ENCODE measurements at regions not wholly inside any gene's neighbourhood (a gene's known extent, or its start where the extent isn't known, plus 50 kb on each side); places are given as distances from the start of the nearest gene placed in this dataset.

DNA sequence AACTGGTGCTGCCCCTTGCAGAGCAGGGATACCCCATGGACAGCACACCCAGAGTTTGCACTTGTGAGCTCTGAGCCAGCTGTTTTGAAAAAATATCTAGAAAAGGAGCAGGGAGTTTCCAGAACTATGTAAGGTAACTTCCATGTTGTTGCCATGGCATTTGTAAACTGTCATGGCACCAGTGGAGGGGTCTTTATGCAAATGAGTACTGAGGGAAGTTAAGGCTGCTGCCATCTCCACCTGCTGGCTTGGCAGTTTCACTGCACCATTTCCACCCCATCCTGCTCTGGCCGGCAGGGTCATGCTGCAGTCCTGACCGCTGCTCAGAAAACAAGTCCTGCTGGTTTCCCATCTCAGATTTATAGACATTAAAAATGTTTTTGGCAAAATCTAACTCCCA, 52.3 kb upstream of the SNTG2 start:
- in situ Hi-C loops (cut with HindIII; ENCODE audit: low pct_unique_long_range_greater_than_20kb, low sequenced_read_pairs): no loop called here
- DNase-seq (ENCODE audit: low read depth): peak; percentile 29

DNA sequence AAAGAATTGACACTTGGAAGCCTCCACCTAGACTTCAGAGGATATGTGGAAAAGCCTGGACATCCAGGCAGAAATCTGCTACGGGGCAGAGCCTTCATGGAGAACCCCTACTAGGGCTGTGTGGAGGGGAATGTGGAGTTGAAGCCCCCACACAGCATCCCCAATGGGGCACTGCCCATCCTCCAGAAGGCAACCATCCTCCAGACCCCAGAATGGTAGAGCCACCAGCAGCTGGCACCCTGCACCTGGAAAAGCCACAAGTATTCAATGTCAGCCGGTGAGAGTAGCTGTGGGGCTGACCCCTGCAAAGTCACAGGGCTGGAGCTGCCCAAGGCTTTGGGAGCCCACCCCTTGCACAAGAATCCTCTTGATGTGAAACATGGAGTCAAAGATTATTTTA, 53.6 kb upstream of the SNTG2 start:
- DNase-seq (ENCODE audit: low read depth): no peak
- in situ Hi-C loops (cut with HindIII; ENCODE audit: low pct_unique_long_range_greater_than_20kb, low sequenced_read_pairs): no loop called here

DNA sequence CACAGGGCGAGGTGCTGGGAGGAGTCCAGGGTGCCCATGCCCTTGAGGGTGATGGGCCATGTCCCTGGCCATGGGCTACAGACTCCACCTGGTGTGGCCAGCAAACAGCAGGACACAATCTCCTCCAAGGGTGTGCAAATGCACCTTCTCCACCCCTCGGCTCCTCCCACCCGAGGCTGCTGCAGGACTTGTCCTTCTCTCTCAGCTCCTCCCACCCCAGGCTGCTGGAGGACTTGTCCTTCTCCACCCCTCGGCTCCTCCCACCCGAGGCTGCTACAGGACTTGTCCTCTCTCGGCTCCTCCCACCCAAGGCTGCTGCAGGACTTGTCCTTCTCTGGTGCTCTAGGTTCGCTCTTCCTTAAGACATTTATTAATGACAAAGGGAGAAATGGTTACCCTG, 57.3 kb upstream of the SNTG2 start:
- DNase-seq (ENCODE audit: low read depth): peak; percentile 86
- in situ Hi-C loops (cut with HindIII; ENCODE audit: low pct_unique_long_range_greater_than_20kb, low sequenced_read_pairs): no loop called here

DNA sequence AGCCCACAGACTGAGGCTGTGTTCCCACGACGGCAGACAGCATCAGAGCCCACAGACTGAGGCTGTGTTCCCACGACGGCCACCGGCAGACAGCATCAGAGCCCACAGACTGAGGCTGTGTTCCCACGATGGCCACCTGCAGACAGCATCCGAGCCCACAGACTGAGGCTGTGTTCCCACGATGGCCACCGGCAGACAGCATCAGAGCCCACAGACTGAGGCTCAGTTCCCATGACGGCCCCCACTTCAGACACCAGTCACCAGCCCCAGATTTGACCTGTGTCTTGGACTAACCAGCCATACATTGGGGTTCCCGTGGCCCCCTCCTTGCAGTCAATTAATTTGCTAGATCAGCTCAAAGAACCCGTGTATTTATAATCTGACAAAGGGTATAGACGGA, 57.8 kb upstream of the SNTG2 start:
- in situ Hi-C loops (cut with HindIII; ENCODE audit: low pct_unique_long_range_greater_than_20kb, low sequenced_read_pairs): no loop called here
- no peak for DNase-seq (ENCODE audit: low read depth)

DNA sequence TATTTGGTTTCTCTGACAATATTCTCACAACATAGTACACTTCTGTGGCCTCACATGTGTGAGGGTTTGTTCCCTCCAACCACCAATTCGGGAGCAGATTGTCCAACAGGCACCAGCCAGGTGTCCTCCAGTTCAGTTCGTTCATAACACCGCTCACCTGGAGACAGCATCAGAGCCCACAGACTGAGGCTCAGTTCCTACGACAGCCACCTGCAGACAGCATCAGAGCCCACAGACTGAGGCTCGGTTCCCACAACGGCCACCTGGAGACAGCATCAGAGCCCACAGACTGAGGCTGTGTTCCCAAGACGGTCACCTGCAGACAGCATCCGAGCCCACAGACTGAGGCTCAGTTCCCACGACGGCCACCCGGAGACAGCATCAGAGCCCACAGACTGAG, 58.2 kb upstream of the SNTG2 start:
- in situ Hi-C loops (cut with HindIII; ENCODE audit: low pct_unique_long_range_greater_than_20kb, low sequenced_read_pairs): no loop called here

DNA sequence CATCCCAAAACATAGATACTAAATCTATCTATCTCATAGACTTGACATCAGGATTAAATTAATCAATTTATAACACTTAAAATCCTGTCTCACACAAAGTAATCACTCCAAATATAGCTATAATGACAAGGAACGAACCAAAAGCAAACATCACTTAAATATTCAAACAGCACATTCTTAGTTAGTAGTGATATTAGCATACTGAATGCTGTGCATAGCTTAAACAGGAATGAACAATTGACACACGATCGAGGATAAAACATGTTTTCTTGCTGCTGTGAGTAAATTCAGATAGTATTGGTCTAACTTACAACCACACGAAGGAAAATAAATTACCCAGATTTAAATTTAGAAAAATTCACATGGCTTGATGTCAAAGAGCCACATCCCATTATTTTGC, 58.9 kb upstream of the SNTG2 start:
- in situ Hi-C loops (cut with HindIII; ENCODE audit: low pct_unique_long_range_greater_than_20kb, low sequenced_read_pairs): no loop called here
- DNase-seq (ENCODE audit: low read depth): no peak

More for the DNA sequence above, 58.2 kb upstream of the SNTG2 start:
- DNase-seq (ENCODE audit: low read depth): no peak

DNA sequence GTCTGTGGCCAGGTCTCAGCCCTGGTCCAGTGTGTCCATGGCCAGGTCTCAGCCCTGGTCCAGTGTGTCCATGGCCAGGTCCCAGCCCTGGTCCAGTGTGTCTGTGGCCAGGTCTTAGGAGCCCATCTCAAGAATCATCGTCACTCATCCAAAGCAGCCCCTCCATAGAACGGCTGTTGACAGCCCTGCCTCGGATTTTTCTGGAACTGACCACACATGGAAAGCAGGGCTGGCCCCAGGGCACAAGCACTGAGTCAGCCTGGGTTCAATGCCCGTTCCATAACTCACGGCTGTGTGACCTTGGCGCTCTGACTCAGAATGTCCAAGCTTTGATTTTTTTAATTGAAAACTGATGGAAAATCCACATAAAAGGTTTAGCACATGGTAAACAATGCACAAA, 59.9 kb upstream of the SNTG2 start:
- in situ Hi-C loops (cut with HindIII; ENCODE audit: low pct_unique_long_range_greater_than_20kb, low sequenced_read_pairs): no loop called here
- no peak for DNase-seq (ENCODE audit: low read depth)

DNA sequence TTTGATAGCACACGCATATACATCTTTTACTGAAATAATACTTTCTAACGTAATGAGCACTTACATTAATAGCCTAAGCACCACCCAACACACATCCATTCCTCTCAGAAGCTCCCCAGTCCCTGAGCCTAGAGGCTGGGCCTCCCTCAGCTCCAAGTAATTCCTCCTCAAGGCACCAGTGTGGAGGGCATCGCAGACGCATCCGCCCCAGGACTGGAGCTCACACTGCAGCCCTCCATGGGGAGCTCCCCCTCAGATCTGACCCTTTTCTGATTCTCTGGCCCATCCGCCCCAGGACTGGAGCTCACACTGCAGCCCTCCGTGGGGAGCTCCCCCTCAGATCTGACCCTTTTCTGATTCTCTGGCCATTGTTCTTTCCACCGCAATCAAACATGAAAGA, 60.4 kb upstream of the SNTG2 start:
- no peak for DNase-seq (ENCODE audit: low read depth)
- in situ Hi-C loops (cut with HindIII; ENCODE audit: low pct_unique_long_range_greater_than_20kb, low sequenced_read_pairs): no loop called here

DNA sequence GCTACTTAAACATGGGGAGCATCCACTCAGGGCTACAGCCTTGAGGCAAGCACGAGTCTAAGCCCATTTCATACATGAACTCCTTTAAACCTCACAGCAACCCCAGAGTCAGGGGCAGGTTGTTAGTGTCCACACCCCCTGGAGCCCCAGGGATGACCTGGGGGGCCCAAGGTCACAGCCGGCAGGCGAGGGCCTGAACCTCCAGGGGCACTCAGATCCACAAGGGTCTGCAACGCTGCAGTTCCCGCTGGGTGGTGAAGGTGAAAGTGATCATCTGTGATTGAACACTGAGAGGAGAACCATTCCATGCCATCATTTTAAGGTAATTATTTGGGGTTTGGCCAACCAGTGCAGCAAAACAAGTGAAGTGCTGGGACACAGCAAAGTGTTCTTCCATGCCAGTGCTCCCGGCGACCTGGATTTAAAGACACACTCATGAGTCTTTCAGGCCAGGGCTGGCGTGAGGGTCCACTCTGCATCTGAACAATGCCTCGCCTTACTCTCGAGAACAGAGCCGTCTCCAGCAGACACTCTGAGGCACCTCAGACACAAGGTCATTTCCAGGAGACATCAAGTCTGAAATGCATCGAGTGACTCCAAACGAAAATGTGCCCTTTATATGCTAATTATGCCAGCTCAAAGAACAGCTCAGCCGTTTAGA, 61.6 kb upstream of the SNTG2 start:
- no peak for DNase-seq (ENCODE audit: low read depth)
- in situ Hi-C loops (cut with HindIII; ENCODE audit: low pct_unique_long_range_greater_than_20kb, low sequenced_read_pairs): no loop called here

DNA sequence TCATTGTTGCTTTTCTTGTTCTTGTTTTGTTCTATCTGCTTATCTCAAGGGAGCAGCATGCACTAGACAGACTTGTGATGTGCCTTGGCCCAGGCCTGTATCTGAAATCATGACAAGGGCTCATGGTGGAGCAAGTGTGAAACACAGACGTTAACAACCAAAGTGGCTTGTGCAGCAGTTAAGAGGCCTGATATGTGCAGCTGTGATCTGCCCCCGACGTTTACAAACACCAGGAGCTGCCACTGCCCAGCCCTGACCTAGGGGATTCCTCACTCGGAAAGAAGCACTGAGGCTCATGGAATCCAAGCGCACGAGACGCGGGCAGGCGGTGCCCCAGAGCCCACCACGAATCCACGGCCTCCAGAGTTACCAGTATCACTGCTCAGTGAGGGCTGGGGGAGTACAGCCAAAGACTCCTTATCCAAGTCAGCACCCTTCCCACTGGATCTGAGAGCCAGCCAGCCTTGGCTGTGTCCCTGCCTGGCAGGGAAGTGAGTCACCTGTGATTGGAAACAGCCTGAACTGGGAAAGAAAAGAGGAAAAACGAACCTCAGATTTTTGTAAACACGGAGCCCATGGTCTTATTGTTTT, 62.3 kb upstream of the SNTG2 start:
- no peak for DNase-seq (ENCODE audit: low read depth)
- in situ Hi-C loops (cut with HindIII; ENCODE audit: low pct_unique_long_range_greater_than_20kb, low sequenced_read_pairs): no loop called here

DNA sequence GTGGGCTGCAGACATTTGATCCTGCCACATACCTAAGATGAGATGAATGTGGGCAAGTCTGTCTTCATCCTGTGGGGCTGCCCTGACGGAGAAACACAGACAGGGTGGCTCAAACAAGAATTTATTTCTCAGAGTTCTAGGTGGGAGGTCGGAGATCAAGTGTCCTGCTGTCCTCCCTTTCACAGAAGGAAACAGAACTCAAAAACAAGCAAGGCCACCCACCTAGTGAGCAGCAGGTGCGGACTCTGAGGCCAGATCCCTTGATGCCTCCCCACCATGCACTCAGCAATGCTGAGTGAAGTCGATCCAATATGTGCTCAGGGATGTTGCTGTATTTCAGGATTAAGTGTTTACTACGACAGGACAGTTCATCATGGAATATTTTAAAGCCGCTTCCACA, 63.0 kb upstream of the SNTG2 start:
- in situ Hi-C loops (cut with HindIII; ENCODE audit: low pct_unique_long_range_greater_than_20kb, low sequenced_read_pairs): no loop called here
- DNase-seq (ENCODE audit: low read depth): no peak

DNA sequence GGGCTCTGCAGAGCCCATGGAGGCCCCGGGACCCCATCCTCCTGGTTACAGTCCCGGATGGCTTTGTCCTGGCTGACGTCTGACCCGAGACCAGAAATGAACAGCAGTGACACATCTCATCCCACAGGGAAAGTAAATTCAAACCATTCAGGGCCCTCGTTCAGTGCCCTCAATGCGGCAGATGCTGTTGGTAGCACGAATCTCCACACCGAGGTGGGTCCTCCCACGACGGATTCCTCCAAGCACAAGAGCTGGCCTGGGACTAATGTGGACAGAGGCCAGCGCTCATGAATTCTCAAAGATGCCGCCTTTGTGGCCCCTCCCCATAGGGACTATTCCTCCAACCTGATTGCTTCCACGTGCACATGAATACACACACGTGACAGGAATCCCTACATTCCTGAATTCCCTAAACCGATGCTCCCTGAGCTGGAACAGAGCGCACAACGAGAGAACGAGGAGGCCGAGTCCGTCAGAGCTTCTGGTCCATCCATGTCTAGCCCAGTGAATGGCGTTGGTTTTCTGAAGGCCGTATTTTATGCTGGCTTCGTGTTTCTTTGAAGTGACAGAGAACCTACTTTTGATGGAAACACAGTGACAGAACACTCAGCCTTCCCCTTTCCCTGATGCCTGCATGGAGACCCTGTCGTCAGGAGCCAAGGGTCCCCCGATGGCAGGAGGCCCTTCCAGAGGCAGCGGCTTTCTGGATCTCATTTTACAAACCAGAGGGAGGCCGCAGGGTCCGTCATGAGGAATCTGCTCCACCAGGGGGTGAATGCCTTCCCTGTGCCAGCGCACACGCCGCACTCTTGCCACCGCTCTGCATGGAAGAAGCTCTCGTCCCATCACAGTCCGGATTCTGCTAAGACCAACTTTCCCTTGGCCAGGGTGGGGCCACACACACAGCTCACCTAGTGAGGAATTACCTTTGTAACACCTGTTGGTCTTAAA, 64.3 kb upstream of the SNTG2 start:
- in situ Hi-C loops (cut with HindIII; ENCODE audit: low pct_unique_long_range_greater_than_20kb, low sequenced_read_pairs): no loop called here
- DNase-seq (ENCODE audit: low read depth): no peak

DNA sequence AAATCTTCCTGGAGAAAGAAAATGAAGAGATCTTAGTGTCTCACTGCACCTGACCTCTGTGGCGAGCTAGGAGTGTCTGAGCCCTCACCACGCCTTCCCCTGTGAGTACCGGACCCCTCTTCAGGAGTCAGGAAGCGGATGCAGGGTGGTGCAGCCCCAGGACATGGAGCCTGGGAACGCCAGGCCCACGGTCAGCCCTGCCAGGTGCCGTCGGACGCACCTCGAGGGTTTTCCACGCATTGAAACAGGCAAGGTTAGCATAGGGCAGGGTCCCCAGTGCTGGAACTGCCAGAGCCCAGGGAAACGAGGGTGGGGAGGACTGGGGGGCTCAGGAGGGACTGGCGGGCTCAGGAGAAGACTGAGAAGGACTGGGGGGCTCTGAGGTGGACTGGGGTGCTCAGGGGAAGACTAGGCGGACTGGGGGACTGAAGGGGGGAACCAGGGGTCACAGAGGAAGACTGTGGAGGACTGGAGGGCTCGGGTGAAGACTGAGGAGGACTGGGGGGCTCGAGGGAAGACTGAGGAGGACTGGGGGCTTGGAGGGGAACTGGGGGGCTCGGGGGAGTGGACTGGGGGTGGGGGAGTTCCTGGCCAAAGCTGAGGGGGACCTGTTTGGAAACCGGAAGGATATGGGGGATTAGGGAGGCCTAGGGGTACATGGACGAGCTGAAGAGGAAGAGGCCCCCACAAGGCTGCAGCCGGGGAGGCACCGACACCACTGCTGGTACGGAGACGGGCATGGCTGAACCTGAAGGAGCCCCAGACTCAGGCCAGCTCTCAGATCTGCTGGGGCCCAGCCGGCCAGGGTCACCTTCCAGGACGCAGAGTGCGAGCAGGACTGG, 65.2 kb upstream of the SNTG2 start:
- in situ Hi-C loops (cut with HindIII; ENCODE audit: low pct_unique_long_range_greater_than_20kb, low sequenced_read_pairs): no loop called here
- DNase-seq (ENCODE audit: low read depth): no peak

DNA sequence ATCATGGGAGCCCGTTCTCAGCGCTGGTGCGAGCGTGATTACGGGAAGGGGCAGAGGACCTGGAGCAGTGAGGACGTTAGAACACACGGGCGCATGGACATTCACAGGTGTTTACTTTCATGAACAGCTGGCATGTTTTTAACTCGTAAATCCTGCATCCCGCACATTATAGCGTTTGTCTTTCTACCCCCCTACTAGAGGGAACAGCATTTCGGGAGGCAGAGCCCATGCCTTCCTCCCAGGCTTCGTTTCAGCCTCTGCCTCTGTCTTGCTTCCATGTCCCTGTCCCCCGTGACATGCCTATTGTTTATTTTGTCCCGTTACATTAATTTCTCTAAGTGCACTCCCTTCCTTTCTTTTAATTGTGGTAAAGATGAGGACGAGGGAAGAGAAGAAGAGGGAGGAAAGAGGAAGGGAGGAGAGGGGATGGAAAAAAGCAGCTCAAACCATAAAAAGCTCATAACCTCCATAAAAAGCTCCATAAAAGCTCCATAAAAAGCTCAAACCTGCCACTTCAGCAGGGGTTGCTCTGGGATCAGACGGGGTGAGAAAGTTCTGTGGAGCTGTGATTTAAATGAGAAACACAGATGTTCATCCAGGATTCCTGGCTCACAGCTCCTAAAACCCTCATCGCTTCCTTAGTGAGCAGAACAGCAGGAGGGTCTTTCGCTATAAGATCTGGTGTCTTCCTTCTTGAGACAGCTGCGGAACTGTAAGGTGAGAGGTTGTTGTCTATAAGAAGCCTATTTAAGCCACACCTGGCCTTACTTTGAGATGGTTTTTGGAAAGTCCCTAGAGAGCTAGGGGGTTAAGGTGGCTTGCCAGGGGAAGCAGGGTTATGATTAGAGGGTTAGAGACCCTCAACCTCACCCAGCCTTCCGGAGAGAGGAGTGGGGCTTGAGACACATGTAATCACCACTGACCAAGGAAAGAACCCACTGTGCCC, 66.6 kb upstream of the SNTG2 start:
- in situ Hi-C loops (cut with HindIII; ENCODE audit: low pct_unique_long_range_greater_than_20kb, low sequenced_read_pairs): no loop called here
- DNase-seq (ENCODE audit: low read depth): no peak

DNA sequence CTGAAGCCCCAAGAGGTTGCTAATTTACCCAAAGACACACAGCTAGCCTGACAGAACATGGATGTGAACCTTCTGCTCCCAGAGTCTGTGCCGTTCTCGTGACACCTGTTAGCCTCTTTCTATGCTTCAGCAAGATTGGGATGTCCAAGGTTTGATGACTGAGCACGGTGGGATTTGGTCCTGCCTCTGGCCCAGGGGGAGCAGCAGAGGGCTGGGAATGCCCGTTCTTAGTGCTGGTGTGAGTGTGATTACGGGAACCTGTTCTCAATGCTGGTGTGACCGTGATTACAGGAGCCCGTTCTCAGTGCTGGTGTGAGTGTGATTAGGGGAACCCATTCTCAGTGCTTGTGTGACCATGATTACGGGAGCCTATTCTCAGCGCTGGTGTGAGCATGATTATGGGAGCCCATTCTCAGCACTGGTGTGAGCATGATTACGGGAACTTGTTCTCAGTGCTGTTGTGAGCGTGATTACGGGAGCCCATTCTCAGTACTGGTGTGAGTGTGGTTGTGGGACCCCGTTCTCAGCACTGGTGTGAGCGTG, 67.3 kb upstream of the SNTG2 start:
- in situ Hi-C loops (cut with HindIII; ENCODE audit: low pct_unique_long_range_greater_than_20kb, low sequenced_read_pairs): no loop called here
- DNase-seq (ENCODE audit: low read depth): no peak

DNA sequence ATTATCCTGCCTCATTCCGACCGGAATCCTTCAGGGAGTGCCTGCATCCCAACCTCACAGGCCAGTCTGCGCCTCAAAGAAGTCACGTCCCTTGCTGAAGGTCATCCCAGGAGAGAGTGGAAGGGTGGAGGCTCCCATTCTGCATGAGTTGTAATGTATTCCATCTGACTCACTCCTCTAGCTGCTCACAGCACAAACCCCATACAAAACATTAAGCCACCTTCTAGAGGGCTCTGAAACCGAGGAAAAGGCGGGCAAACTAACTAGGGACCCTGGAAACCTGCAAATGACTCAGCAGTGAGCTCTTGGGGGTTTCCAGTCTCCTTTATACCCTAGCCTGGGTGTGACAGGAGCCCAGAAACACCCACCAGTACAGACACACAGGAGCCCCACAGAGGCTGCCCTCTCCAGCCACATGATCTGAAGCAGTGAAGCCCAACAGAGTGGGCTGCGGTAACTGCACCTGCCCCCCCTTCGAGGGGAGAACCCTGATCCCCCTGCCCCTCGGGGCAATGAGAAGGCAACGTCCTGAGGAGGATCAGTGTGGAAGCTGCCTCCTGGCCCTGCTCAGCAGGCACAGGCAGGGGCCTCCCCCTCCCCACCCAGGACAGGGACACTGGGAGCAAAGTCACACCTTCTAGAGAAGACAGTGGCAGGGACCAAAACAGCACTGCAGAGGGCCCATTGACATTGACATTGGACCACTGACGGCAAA, 69.3 kb upstream of the SNTG2 start:
- DNase-seq (ENCODE audit: low read depth): peak; percentile 56
- in situ Hi-C loops (cut with HindIII; ENCODE audit: low pct_unique_long_range_greater_than_20kb, low sequenced_read_pairs): no loop called here
